ENCODE measurements at regions not wholly inside any gene's neighbourhood (a gene's known extent, or its start where the extent isn't known, plus 50 kb on each side); places are given as distances from the start of the nearest gene placed in this dataset.
"Not testable (repeated sequence)": the region's sequence is repeated elsewhere in the genome, so short reads cannot be mapped to it uniquely, and the experiment has no call there.

GRCh38 chr2:13401312-13401711 lies 684.6 kb downstream of the TRIB2 start:
- no peak for DNase-seq (ENCODE audit: low read depth)

GRCh38 chr2:13413989-13414388 lies 697.3 kb downstream of the TRIB2 start:
- DNase-seq (ENCODE audit: low read depth): no peak

GRCh38 chr2:13414897-13415296 lies 698.2 kb downstream of the TRIB2 start:
- DNase-seq (ENCODE audit: low read depth): no peak

GRCh38 chr2:13433954-13434353 lies 717.2 kb downstream of the TRIB2 start:
- DNase-seq (ENCODE audit: low read depth): no peak

GRCh38 chr2:13443554-13444261 lies 727.0 kb downstream of the TRIB2 start:
- not testable (repeated sequence) for DNase-seq (ENCODE audit: low read depth)

GRCh38 chr2:13462464-13462863 lies 745.7 kb downstream of the TRIB2 start:
- DNase-seq (ENCODE audit: low read depth): no peak

- DNase-seq (ENCODE audit: low read depth): no peak
Measured at GRCh38 chr2:13466076-13466475, 749.3 kb downstream of the TRIB2 start.

GRCh38 chr2:13474538-13474937 lies 757.8 kb downstream of the TRIB2 start:
- no peak for DNase-seq (ENCODE audit: low read depth)

GRCh38 chr2:13480057-13480456 lies 763.3 kb downstream of the TRIB2 start:
- DNase-seq (ENCODE audit: low read depth): no peak

GRCh38 chr2:13481201-13481600 lies 764.5 kb downstream of the TRIB2 start:
- DNase-seq (ENCODE audit: low read depth): no peak

- no peak for DNase-seq (ENCODE audit: low read depth)
Measured at GRCh38 chr2:13485256-13485655, 768.5 kb downstream of the TRIB2 start.

- no peak for DNase-seq (ENCODE audit: low read depth)
Measured at GRCh38 chr2:13488965-13489364, 772.2 kb downstream of the TRIB2 start.

- DNase-seq (ENCODE audit: low read depth): no peak
Measured at GRCh38 chr2:13492262-13492661, 775.5 kb downstream of the TRIB2 start.

- DNase-seq (ENCODE audit: low read depth): no peak
Measured at GRCh38 chr2:13495051-13495450, 778.3 kb downstream of the TRIB2 start.

GRCh38 chr2:13504808-13505207 lies 788.1 kb downstream of the TRIB2 start:
- DNase-seq (ENCODE audit: low read depth): no peak

- no peak for DNase-seq (ENCODE audit: low read depth)
Measured at GRCh38 chr2:13508671-13509070, 791.9 kb downstream of the TRIB2 start.

GRCh38 chr2:13515254-13515653 lies 798.5 kb downstream of the TRIB2 start:
- DNase-seq (ENCODE audit: low read depth): no peak

- no peak for DNase-seq (ENCODE audit: low read depth)
Measured at GRCh38 chr2:13522096-13522495, 805.4 kb downstream of the TRIB2 start.

- DNase-seq (ENCODE audit: low read depth): no peak
Measured at GRCh38 chr2:13522917-13523821, 806.4 kb downstream of the TRIB2 start.

- no peak for DNase-seq (ENCODE audit: low read depth)
Measured at GRCh38 chr2:13524492-13524891, 807.8 kb downstream of the TRIB2 start.

- DNase-seq (ENCODE audit: low read depth): not testable (repeated sequence)
Measured at GRCh38 chr2:13531735-13532410, 815.1 kb downstream of the TRIB2 start.

GRCh38 chr2:13532781-13533523 lies 816.2 kb downstream of the TRIB2 start:
- not testable (repeated sequence) for DNase-seq (ENCODE audit: low read depth)

Data from stromal cell of bone marrow (primary cell).